ENCODE measurements at regions not wholly inside any gene's neighbourhood (a gene's known extent, or its start where the extent isn't known, plus 50 kb on each side); places are given as distances from the start of the nearest gene placed in this dataset.

- TF ChIP-seq ZNF503 (CRISPR knock-in tag; IDR thresholded peaks at IDR 0.05) (no peak), ZNF547 (CRISPR knock-in tag; IDR thresholded peaks at IDR 0.05) (no peak; the same call in none of the 2 replicates), HDAC1 (CRISPR knock-in tag; IDR thresholded peaks at IDR 0.05) (peak; percentile 99), NKX3-1 (CRISPR knock-in tag; IDR thresholded peaks at IDR 0.05) (no peak), ZFP90 (CRISPR knock-in tag; IDR thresholded peaks at IDR 0.05; ENCODE audit: borderline replicate concordance) (peak; percentile 44; the same call in 1 of the 2 replicates), ZNF589 (CRISPR knock-in tag; conservative IDR thresholded peaks at IDR 0.05) (0 out of 2 replicates have a peak, but pooled peaks have one; percentile 44), ZNF460 (CRISPR knock-in tag; IDR thresholded peaks at IDR 0.05; ENCODE audit: borderline replicate concordance) (peak; percentile 83; the same call in 1 of the 2 replicates), TFAP4 (IDR thresholded peaks at IDR 0.05; ENCODE audit: borderline replicate concordance, low read depth) (peak; percentile 95), ZKSCAN5 (CRISPR knock-in tag; IDR thresholded peaks at IDR 0.05) (no peak; the same call in 1 of the 2 replicates), THAP11 (CRISPR knock-in tag; IDR thresholded peaks at IDR 0.05) (peak; percentile 21; the same call in 1 of the 2 replicates), ZBTB33 (CRISPR knock-in tag; IDR thresholded peaks at IDR 0.05) (no peak; the same call in 1 of the 2 replicates), YEATS4 (CRISPR knock-in tag; IDR thresholded peaks at IDR 0.05; ENCODE audit: borderline replicate concordance) (no peak), CENPBD1 (CRISPR knock-in tag; IDR thresholded peaks at IDR 0.05; ENCODE audit: borderline replicate concordance, low read depth) (no peak), ZNF205 (CRISPR knock-in tag; IDR thresholded peaks at IDR 0.05) (no peak), ONECUT2 (CRISPR knock-in tag; IDR thresholded peaks at IDR 0.05) (0 out of 2 replicates have a peak, but pooled peaks have one; percentile 14), ZNF607 (CRISPR knock-in tag; IDR thresholded peaks at IDR 0.05; ENCODE audit: borderline replicate concordance) (0 out of 2 replicates have a peak, but pooled peaks have one; percentile 73), TEF (CRISPR knock-in tag; IDR thresholded peaks at IDR 0.05) (no peak)
- TF ChIP-seq, protein P1, sequence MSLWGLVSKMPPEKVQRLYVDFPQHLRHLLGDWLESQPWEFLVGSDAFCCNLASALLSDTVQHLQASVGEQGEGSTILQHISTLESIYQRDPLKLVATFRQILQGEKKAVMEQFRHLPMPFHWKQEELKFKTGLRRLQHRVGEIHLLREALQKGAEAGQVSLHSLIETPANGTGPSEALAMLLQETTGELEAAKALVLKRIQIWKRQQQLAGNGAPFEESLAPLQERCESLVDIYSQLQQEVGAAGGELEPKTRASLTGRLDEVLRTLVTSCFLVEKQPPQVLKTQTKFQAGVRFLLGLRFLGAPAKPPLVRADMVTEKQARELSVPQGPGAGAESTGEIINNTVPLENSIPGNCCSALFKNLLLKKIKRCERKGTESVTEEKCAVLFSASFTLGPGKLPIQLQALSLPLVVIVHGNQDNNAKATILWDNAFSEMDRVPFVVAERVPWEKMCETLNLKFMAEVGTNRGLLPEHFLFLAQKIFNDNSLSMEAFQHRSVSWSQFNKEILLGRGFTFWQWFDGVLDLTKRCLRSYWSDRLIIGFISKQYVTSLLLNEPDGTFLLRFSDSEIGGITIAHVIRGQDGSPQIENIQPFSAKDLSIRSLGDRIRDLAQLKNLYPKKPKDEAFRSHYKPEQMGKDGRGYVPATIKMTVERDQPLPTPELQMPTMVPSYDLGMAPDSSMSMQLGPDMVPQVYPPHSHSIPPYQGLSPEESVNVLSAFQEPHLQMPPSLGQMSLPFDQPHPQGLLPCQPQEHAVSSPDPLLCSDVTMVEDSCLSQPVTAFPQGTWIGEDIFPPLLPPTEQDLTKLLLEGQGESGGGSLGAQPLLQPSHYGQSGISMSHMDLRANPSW (CRISPR knock-in tag; IDR thresholded peaks at IDR 0.05; ENCODE audit: borderline replicate concordance): peak; percentile 66; the same call in 1 of the 2 replicates
- TF ChIP-seq, protein P2, sequence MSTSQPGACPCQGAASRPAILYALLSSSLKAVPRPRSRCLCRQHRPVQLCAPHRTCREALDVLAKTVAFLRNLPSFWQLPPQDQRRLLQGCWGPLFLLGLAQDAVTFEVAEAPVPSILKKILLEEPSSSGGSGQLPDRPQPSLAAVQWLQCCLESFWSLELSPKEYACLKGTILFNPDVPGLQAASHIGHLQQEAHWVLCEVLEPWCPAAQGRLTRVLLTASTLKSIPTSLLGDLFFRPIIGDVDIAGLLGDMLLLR (CRISPR knock-in tag; IDR thresholded peaks at IDR 0.05): no peak
Measured at GRCh38 chr6:167735084-167735950, 91.4 kb upstream of the AFDN start (continued).
